ENCODE measurements at regions not wholly inside any gene's neighbourhood (a gene's known extent, or its start where the extent isn't known, plus 50 kb on each side); places are given as distances from the start of the nearest gene placed in this dataset.

DNA sequence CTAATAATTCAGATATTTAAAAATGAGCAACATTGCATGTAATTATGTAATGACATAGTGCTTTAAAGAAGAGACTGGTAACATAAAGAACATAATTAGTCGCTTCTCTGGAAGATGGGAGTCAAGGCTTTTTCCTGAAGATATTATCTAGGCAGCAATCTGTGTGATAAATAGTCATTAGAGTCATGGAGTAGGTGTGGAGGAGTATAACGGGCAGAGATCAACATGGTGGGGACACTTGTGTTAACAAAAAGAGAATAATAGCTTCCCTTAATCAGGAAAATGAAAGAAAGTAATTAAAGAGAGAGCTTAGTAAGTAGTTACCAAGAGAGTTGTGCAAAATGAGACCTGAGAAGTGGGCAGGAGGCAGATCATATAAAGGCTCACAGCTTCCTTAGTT, 1417.1 kb upstream of the ATXN8OS start:
- TF ChIP-seq, protein P1, sequence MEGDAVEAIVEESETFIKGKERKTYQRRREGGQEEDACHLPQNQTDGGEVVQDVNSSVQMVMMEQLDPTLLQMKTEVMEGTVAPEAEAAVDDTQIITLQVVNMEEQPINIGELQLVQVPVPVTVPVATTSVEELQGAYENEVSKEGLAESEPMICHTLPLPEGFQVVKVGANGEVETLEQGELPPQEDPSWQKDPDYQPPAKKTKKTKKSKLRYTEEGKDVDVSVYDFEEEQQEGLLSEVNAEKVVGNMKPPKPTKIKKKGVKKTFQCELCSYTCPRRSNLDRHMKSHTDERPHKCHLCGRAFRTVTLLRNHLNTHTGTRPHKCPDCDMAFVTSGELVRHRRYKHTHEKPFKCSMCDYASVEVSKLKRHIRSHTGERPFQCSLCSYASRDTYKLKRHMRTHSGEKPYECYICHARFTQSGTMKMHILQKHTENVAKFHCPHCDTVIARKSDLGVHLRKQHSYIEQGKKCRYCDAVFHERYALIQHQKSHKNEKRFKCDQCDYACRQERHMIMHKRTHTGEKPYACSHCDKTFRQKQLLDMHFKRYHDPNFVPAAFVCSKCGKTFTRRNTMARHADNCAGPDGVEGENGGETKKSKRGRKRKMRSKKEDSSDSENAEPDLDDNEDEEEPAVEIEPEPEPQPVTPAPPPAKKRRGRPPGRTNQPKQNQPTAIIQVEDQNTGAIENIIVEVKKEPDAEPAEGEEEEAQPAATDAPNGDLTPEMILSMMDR (IDR thresholded peaks at IDR 0.05; ENCODE audit: insufficient read depth, low read length, poor library complexity, severe bottlenecking) = no peak
- no peak for TF ChIP-seq EZH2phosphoT487 (conservative IDR thresholded peaks at IDR 0.05; ENCODE audit: low read length)
